Neutrophil (primary cell): ENCODE measurements at regions not wholly inside any gene's neighbourhood (a gene's known extent, or its start where the extent isn't known, plus 50 kb on each side); places are given as distances from the start of the nearest gene placed in this dataset.

ENCODE experiments used
- H3K27ac ChIP-seq: fragments of 200-600 bp; sonication (generic); 2 replicates; pipeline ENCODE4 v1.5.1; 2016; ENCODE audit warnings: mild to moderate bottlenecking, moderate library complexity
- H3K27me3 ChIP-seq: fragments of 200-600 bp; sonication (generic); 2 replicates; pipeline ENCODE4 v1.6.0; 2016; ENCODE audit warnings: mild to moderate bottlenecking
- H3K36me3 ChIP-seq: fragments of 200-600 bp; sonication (generic); 2 replicates; pipeline ENCODE4 v1.5.1; 2017
- H3K4me1 ChIP-seq, 2 experiments: fragments of 200-600 bp in 1 of 2; sonication (generic) in 1 of 2; 1 replicate in 1 of 2; 2 replicates in 1 of 2; pipeline versions ENCODE4 v1.5.1 to v1.6.1; 2013 to 2016; ENCODE audit warnings: low read depth in 1 of 2, low read length in 1 of 2, mild to moderate bottlenecking in 1 of 2, moderate library complexity in 1 of 2; ENCODE audit not compliant: control insufficient read depth in 1 of 2, insufficient read depth in 1 of 2
- H3K4me3 ChIP-seq, 2 experiments: fragments of 200-600 bp in 1 of 2; sonication (generic) in 1 of 2; 1 replicate in 1 of 2; 2 replicates in 1 of 2; pipeline ENCODE4 v1.5.1; 2013 to 2016; ENCODE audit warnings: low read depth in 1 of 2, low read length in 1 of 2, mild to moderate bottlenecking in 1 of 2, moderate library complexity in 1 of 2
- H3K9me3 ChIP-seq: fragments of 200-600 bp; sonication (generic); 2 replicates; pipeline ENCODE4 v1.5.1; 2016
- TF ChIP-seq, protein P1 (sequence below): fragments of 200-600 bp; sonication (generic); IDR thresholded peaks from 2 replicates; pipeline ENCODE4 v1.5.1; 2016; ENCODE audit warnings: antibody characterized with exemption

DNA sequence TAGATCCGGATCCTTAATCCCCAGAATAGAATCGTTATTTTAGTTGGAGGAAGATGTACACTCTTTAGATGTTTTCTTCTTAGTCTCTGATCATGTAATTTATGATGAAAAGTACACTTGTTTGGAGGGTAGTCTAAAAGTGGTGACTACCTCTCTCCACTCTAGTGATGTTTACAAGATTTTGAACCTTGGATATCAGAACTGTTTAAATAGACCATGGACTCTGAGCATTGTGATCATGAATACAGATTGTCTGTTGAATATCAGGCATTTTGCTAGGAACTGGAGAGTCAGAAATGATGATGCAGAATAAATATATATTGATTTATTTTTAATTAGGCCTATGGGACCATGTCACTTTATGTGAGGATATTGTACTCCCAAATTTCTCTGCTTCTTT lies 706.3 kb upstream of the WWC1 start:
- no peak overlapping the region for H3K27ac ChIP-seq
- H3K4me1 ChIP-seq: no peaks in the 10 kb centered on the region
- H3K36me3 ChIP-seq: no peaks in the 10 kb centered on the region
- H3K9me3 ChIP-seq: no peaks in the 10 kb centered on the region
- H3K4me3 ChIP-seq: no peak overlapping the region
- H3K27me3 ChIP-seq: no peaks in the 10 kb centered on the region
- TF ChIP-seq, protein P1, sequence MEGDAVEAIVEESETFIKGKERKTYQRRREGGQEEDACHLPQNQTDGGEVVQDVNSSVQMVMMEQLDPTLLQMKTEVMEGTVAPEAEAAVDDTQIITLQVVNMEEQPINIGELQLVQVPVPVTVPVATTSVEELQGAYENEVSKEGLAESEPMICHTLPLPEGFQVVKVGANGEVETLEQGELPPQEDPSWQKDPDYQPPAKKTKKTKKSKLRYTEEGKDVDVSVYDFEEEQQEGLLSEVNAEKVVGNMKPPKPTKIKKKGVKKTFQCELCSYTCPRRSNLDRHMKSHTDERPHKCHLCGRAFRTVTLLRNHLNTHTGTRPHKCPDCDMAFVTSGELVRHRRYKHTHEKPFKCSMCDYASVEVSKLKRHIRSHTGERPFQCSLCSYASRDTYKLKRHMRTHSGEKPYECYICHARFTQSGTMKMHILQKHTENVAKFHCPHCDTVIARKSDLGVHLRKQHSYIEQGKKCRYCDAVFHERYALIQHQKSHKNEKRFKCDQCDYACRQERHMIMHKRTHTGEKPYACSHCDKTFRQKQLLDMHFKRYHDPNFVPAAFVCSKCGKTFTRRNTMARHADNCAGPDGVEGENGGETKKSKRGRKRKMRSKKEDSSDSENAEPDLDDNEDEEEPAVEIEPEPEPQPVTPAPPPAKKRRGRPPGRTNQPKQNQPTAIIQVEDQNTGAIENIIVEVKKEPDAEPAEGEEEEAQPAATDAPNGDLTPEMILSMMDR: no peak

DNA sequence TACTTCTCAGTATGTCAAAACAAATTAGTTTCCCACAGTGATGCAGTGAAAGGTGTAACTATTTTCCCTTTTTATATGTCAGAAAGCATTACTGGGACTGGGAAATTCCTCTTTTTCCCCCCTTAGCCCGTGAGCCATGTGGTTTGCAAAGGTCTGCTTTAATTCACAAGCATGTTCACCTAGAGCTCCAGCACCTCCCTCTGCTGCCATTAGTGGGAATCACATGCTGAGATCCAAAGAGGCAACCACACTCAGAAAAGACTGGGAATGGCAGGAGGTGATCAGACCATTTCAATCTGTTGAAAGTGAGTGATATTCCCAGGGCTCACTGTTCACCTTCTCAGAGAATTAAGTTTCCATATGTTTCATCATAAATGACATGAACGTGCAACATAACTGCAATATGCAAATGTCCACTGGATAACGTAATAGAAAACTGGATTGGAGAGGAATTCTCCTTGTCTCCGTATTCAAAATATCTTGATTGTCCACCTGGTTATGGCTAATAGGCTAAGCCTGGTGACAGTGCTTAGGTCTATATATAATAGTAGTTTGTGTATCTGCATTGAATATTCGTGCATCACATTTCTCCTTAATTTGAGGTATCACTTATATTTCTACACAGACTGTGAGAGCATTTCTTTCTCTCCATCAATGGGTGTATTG lies 703.5 kb upstream of the WWC1 start:
- H3K27me3 ChIP-seq: no peaks in the 10 kb centered on the region
- no peaks in the 10 kb centered on the region for H3K36me3 ChIP-seq
- TF ChIP-seq, protein P1: no peak
- no peaks in the 10 kb centered on the region for H3K4me1 ChIP-seq
- no peak overlapping the region for H3K4me3 ChIP-seq
- no peak overlapping the region for H3K27ac ChIP-seq
- no peaks in the 10 kb centered on the region for H3K9me3 ChIP-seq

DNA sequence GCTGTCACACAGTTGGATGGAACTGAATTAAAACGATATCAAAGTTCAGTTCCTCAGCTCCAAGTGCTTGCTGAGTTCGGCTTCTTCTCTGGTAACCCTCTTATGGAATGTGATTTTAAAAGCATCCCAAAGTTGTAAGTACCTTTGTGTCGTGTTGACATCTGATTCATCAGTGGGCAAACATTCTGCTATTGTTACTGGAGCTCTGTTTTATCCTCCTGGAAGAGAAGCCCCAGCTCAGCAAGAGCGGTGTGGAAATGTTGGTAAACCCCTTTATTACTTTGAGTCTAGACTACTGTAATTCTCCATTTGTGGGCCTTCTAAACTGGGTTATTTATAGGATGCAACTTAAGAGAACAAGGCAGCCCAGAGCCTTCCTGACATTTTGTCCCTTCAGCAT lies 699.3 kb upstream of the WWC1 start:
- Histone ChIP-seq H3K4me1 (no peaks in the 10 kb centered on the region), H3K4me3 (no peak overlapping the region), H3K27me3 (no peaks in the 10 kb centered on the region), H3K36me3 (no peaks in the 10 kb centered on the region), H3K27ac (no peak overlapping the region), H3K9me3 (no peaks in the 10 kb centered on the region)
- TF ChIP-seq, protein P1: no peak

DNA sequence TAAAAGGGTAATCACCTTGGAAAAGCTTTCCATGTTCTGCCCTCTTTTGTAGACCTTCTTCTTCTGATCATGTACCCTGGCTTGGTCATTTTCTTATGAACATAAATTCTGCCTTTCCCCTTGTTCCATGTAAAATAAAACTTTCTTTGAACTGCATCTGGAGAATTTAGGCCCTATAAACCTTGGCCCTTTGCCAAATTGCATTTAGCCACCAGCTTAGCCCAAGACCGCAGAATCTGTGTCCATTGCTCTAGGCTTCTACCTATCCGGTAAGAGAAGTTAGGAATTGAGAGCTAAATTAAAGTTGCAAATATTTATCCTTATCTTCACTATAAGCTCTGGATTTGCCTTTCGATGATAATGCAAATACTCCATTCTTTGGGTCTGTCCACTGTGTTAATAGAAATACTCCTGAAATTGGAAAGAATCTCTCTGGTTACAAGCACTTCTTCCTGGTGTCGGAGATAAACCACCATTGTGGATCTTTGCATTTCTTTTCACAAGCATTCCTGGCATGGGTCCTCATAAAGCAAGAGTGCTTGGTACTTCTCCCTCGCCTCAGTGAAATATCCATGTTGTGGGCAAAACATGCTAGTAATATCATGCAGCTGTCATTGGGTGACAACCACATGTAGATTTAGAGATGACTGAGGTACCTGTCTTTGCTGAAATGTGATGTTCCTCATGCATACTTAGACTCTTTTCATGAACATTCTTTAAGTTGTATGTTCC lies 698.0 kb upstream of the WWC1 start:
- H3K4me1 ChIP-seq: no peaks in the 10 kb centered on the region
- TF ChIP-seq, protein P1: no peak
- H3K36me3 ChIP-seq: no peaks in the 10 kb centered on the region
- H3K4me3 ChIP-seq: no peak overlapping the region
- H3K27me3 ChIP-seq: no peaks in the 10 kb centered on the region
- no peaks in the 10 kb centered on the region for H3K9me3 ChIP-seq
- H3K27ac ChIP-seq: no peak overlapping the region

DNA sequence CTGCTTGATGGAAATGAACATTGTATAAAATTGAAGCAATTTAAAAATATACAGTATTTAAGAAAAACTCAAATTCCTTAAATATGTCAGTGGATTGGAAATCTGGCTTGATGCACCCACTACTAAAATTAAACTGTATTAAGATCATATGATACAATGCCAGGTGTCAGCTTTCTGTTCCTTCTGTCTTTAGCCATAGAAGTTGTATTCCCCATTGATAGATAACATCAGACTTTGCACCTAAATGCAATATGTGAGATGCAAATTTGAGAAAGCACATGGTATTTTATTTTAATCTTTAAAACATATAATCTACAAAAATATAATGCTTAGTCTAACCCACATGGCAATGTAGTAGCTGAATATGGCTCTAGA lies 697.4 kb upstream of the WWC1 start:
- Histone ChIP-seq H3K9me3 (no peaks in the 10 kb centered on the region), H3K27me3 (no peaks in the 10 kb centered on the region), H3K27ac (no peak overlapping the region), H3K4me1 (no peaks in the 10 kb centered on the region), H3K36me3 (no peaks in the 10 kb centered on the region), H3K4me3 (no peak overlapping the region)
- TF ChIP-seq, protein P1: no peak
